Transverse colon (tissue), 4 donors: ENCODE measurements at regions not wholly inside any gene's neighbourhood (a gene's known extent, or its start where the extent isn't known, plus 50 kb on each side); places are given as distances from the start of the nearest gene placed in this dataset.

Experiments used
- CTCF ChIP-seq, 5 experiments: fragments of 200-600 bp in 3 of 5; fragments of 450-650 bp in 2 of 5; sonication (generic) in 3 of 5; IDR thresholded peaks; 1 replicate in 2 of 5; 2 replicates in 3 of 5; pipeline ENCODE4 v1.5.1; 2016 to 2017; ENCODE audit warnings: antibody characterized with exemption in 5 of 5, inconsistent platforms in 3 of 5, mild to moderate bottlenecking in 2 of 5, moderate library complexity in 1 of 5
- EP300 ChIP-seq: sonication (generic); formaldehyde crosslinking; IDR thresholded peaks from one replicate; pipeline ENCODE4 v1.6.1; 2017; ENCODE audit warnings: antibody characterized with exemption, low read depth
- POLR2A ChIP-seq: fragments of 450-650 bp; IDR thresholded peaks from one replicate; pipeline ENCODE4 v1.6.1; 2016; ENCODE audit warnings: antibody characterized with exemption, mild to moderate bottlenecking, moderate library complexity
- POLR2AphosphoS5 ChIP-seq, 3 donors: sonication (generic); formaldehyde crosslinking; IDR thresholded peaks; one replicate each; pipeline ENCODE4 v1.6.1; 2016; ENCODE audit warnings: antibody characterized with exemption in 3 of 3

GRCh38 chr9:22244139-22245011 lies 202.2 kb upstream of the DMRTA1 start:
- TF ChIP-seq CTCF (IDR thresholded peaks at IDR 0.05) (peak; percentile 32 to 46 (median 39)), POLR2AphosphoS5 (IDR thresholded peaks at IDR 0.05) (no peak), EP300 (no peak), POLR2A (no peak)
